ENCODE measurements at regions not wholly inside any gene's neighbourhood (a gene's known extent, or its start where the extent isn't known, plus 50 kb on each side); places are given as distances from the start of the nearest gene placed in this dataset.
"Not testable (repeated sequence)": the region's sequence is repeated elsewhere in the genome, so short reads cannot be mapped to it uniquely, and the experiment has no call there.

DNA sequence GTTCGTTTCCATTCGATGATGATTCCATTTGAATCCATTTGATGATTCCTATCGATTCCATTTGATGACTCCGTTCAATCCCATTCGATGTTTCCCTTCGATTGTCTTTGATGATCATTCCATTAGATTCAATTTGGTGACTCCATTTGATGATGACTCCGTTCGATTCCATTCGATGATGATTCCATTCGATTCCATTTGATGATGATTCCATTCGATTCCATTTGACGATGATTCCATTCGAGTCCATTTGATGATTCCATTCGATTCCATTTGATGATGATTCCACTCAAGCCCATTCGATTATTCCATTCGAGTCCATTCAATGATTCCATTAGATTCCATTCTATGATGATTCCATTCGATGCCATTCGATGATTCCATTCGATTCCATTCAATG, 2730.6 kb downstream of the RPIA start:
- not testable (repeated sequence) for H3K9me3 ChIP-seq, H3K36me3 ChIP-seq, H3K27ac ChIP-seq, H3K27me3 ChIP-seq, DNase-seq, H3K4me3 ChIP-seq, H3K4me1 ChIP-seq

- not testable (repeated sequence) for H3K4me3 ChIP-seq, H3K27ac ChIP-seq, H3K36me3 ChIP-seq, H3K9me3 ChIP-seq, DNase-seq, H3K27me3 ChIP-seq, H3K4me1 ChIP-seq
Observed at GRCh38 chr2:91427148-91427547, 2735.7 kb downstream of the RPIA start.

DNA sequence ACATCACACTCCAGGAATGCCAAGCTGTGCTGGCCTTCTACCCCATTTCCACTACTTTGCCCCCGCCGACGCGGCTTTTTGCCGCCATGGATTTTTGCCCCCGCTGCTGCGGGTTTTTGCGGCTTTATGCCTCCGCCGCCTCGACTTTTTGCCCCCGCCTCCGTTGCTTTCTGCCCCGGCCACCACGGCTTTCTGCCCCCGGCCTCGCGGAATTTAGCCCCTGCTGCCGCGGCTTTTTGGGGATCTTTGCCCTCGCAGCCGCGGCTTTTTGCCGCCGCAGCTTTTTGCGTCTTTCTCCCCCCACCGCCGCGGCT, 2750.4 kb downstream of the RPIA start:
- not testable (repeated sequence) for H3K36me3 ChIP-seq, DNase-seq, H3K9me3 ChIP-seq, H3K27ac ChIP-seq
- Histone ChIP-seq H3K4me3 (peak overlapping the region in 2 of 4 donors; percentile 29), H3K27me3 (peaks cover 10 to 24% of the 10 kb centered on the region in 2 donors), H3K4me1 (peaks cover 0 to 13% (median 9%) of the 10 kb centered on the region in 4 donors)

- Histone ChIP-seq H3K4me3 (peak overlapping the region in 3 of 4 donors; percentile 26 to 29 (median 29)), H3K27me3 (peaks cover 10 to 24% of the 10 kb centered on the region in 2 donors), H3K9me3 (peaks cover 0 to 5% (median under 1%) of the 10 kb centered on the region in 4 donors), H3K36me3 (no peaks in the 10 kb centered on the region), H3K27ac (no peak overlapping the region), H3K4me1 (peaks cover 0 to 13% (median 9%) of the 10 kb centered on the region in 4 donors)
- peak in 2 of 3 donors; percentile 46 to 53 for DNase-seq
- TF ChIP-seq CTCF (IDR thresholded peaks at IDR 0.05) (no peak), POLR2A (IDR thresholded peaks at IDR 0.05) (no peak)
Observed at GRCh38 chr2:91442246-91442905, 2750.9 kb downstream of the RPIA start.

GRCh38 chr2:91442906-91443729, 2751.6 kb downstream of the RPIA start:
- peak in 1 of 3 donors; percentile 51 for DNase-seq
- peaks cover 10 to 24% of the 10 kb centered on the region in 2 donors for H3K27me3 ChIP-seq
- not testable (repeated sequence) for H3K9me3 ChIP-seq, H3K36me3 ChIP-seq, H3K27ac ChIP-seq
- H3K4me3 ChIP-seq: peak overlapping the region in 2 of 4 donors; percentile 29
- H3K4me1 ChIP-seq: peaks cover 0 to 13% (median 9%) of the 10 kb centered on the region in 4 donors

DNA sequence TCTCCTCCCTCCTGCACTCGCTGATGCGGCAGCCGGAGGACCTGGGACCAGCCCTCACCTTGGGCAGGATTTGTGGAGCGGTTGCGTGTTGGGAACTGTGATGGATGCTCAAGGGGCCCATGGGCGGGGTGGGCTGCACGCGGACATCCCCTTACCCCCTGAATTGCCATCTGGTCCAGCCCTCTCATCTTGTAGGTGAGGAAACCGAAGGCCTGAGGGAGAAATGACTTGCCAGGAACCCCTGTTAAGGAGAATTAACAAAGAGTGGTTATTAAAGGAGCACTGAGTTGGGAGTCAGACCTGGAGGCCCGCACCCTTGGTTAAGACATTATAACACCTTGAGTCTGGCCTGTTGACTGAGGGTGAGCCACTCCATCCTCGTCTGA, 2752.2 kb downstream of the RPIA start:
- H3K27me3 ChIP-seq: peaks cover 10 to 24% of the 10 kb centered on the region in 2 donors
- H3K27ac ChIP-seq, H3K9me3 ChIP-seq, H3K4me3 ChIP-seq, H3K36me3 ChIP-seq: not testable (repeated sequence)
- peaks cover 0 to 13% (median 9%) of the 10 kb centered on the region in 4 donors for H3K4me1 ChIP-seq
- DNase-seq: peak in 1 of 3 donors; percentile 34

DNA sequence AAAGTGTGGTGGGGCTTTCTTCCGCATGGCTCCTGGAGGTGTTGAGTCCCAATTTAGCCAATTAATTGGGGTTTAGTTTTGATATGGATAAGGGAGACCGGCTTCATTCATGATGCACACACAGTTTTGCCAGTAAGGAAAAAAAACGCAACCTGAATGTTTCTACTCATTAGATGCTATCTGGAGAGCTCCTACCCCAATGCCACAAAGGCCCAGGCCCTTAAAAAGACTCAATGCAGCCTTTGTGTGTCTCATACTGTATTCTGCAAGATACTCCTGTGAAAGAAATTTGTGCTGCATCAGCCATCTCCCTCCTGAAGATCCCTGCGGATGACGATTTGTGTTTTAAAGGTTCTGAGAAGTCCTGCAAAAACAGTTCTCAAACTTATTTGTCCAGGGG, 2754.2 kb downstream of the RPIA start:
- H3K4me3 ChIP-seq, DNase-seq, H3K27ac ChIP-seq, H3K36me3 ChIP-seq, H3K9me3 ChIP-seq: not testable (repeated sequence)
- peaks cover 0 to 13% (median 9%) of the 10 kb centered on the region in 4 donors for H3K4me1 ChIP-seq
- peaks cover 10 to 20% of the 10 kb centered on the region in 2 donors for H3K27me3 ChIP-seq

GRCh38 chr2:91446489-91446888, 2755.0 kb downstream of the RPIA start:
- not testable (repeated sequence) for H3K36me3 ChIP-seq, H3K4me3 ChIP-seq, DNase-seq, H3K9me3 ChIP-seq, H3K27ac ChIP-seq
- Histone ChIP-seq H3K4me1 (peaks cover 0 to 13% (median 9%) of the 10 kb centered on the region in 4 donors), H3K27me3 (peaks cover 10 to 20% of the 10 kb centered on the region in 2 donors)

DNA sequence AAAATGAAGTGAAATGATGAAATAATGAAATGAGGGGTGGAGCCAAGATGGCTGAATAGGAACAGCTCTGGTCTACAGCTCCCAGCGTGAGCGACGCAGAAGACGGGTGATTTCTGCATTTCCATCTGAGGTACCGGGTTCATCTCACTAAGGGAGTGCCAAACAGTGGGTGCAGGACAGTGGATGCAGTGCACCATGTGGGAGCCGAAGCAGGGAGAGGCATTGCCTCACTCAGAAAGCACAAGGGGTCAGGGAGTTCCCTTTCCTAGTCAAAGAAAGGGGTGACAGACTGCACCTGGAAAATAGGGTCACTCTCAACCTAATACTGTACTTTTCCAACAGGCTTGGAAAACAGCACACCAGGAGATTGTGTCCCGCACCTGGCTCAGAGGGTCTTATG, 2755.4 kb downstream of the RPIA start:
- H3K9me3 ChIP-seq, H3K4me3 ChIP-seq, H3K36me3 ChIP-seq, DNase-seq, H3K27ac ChIP-seq: not testable (repeated sequence)
- H3K4me1 ChIP-seq: peaks cover 0 to 11% (median 9%) of the 10 kb centered on the region in 4 donors
- peaks cover 9 to 18% of the 10 kb centered on the region in 2 donors for H3K27me3 ChIP-seq

DNA sequence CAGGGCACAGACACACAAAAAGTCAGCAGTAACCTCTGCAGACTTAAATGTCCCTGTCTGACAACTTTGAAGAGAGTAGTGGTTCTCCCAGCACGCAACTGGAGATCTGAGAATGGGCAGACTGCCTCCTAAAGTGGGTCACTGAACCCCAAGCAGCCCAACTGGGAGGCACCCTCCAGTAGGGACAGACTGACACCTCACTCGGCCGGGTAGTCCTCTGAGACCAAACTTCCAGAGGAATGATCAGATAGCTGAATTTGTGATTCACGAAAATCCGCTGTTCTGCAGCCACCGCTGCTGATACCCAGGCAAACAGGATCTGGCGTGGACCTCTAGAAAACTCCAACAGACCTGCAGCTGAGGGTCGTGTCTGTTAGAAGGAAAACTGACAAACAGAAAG, 2756.0 kb downstream of the RPIA start:
- H3K9me3 ChIP-seq, DNase-seq, H3K27ac ChIP-seq, H3K4me3 ChIP-seq, H3K4me1 ChIP-seq, H3K36me3 ChIP-seq: not testable (repeated sequence)
- peaks cover 3 to 12% of the 10 kb centered on the region in 2 donors for H3K27me3 ChIP-seq

DNA sequence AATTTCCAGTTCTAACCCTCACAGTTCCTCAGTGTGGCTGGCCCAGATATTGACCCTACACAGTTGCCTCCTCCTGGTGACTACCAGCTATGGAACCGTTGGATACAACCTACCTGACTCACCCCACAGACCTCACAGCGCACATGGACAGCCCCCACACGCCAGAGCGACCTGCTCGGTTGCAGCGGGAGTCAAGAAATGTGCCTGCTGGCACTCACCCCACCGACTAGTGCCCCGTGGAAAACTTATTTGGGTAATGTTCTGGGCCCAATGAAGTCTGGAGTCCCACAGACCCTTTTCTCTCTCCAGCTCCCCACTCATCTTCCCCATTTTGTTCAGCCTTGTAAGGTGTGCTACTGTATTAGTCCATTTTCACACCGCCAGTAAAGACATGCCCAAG, 2770.8 kb downstream of the RPIA start:
- H3K36me3 ChIP-seq, H3K27me3 ChIP-seq, H3K9me3 ChIP-seq, H3K4me1 ChIP-seq, H3K4me3 ChIP-seq, H3K27ac ChIP-seq: not testable (repeated sequence)
- peak in 1 of 3 donors; percentile 1 for DNase-seq

DNA sequence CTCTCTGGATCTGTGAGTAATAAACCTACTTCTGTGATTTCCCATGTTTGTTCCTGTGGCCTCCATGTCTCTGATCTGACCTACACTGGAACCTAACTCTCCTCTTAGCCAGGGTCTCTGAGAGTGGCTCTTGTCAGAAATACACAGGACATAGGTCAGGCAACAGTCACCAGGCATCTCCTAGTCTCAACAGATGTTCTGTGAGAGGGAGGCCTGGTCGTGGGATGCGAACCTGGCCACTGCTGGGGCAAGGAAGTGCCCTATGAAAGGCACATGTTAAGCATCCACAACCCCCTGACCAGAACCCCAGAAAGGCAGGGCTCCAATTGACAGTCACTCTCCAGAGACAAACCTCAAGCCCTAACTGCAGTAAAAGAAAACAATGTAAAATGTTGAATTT, 2771.5 kb downstream of the RPIA start:
- H3K36me3 ChIP-seq, H3K27ac ChIP-seq, H3K4me1 ChIP-seq, H3K27me3 ChIP-seq, H3K4me3 ChIP-seq, H3K9me3 ChIP-seq: not testable (repeated sequence)
- DNase-seq: peak in 1 of 3 donors; percentile 28

- H3K27ac ChIP-seq, H3K4me1 ChIP-seq, H3K4me3 ChIP-seq, DNase-seq, H3K27me3 ChIP-seq, H3K36me3 ChIP-seq, H3K9me3 ChIP-seq: not testable (repeated sequence)
Observed at GRCh38 chr2:91466780-91467363, 2775.4 kb downstream of the RPIA start.

All from Peyer's patch (tissue), 4 donors.